CD14-positive monocyte (primary cell): ENCODE measurements at regions not wholly inside any gene's neighbourhood (a gene's known extent, or its start where the extent isn't known, plus 50 kb on each side); places are given as distances from the start of the nearest gene placed in this dataset.

Source experiments
- DNase-seq, 3 donors: peaks; one replicate each; pipeline ENCODE4 v3.0.0-alpha.2; 2011 to 2022
- H2AFZ ChIP-seq: 2 replicates; pipeline ENCODE4 v1.6.0; 2012; ENCODE audit warnings: mild to moderate bottlenecking, low read depth, low read length, inconsistent platforms; ENCODE audit not compliant: insufficient read depth, poor library complexity, severe bottlenecking
- H3K27ac ChIP-seq, 2 donors: 1 replicate in 1 of 2; 2 replicates in 1 of 2; pipeline ENCODE4 v1.5.1; 2012 to 2013; ENCODE audit warnings: low read length in 2 of 2, control low read depth in 1 of 2, inconsistent platforms in 1 of 2, low read depth in 1 of 2, mild to moderate bottlenecking in 1 of 2
- H3K27me3 ChIP-seq, 2 donors: one replicate each; pipeline versions ENCODE4 v1.6.0 to v1.6.1; 2011 to 2013; ENCODE audit warnings: low read length in 2 of 2; ENCODE audit not compliant: control insufficient read depth in 2 of 2, insufficient read depth in 2 of 2
- H3K36me3 ChIP-seq, 2 donors: replicated peaks in 1 of 2; 1 replicate in 1 of 2; 2 replicates in 1 of 2; pipeline versions ENCODE4 v1.5.1 to v1.6.1; 2012 to 2013; ENCODE audit warnings: low read length in 2 of 2, control low read depth in 1 of 2, inconsistent platforms in 1 of 2, mild to moderate bottlenecking in 1 of 2; ENCODE audit not compliant: insufficient read depth in 2 of 2, control insufficient read depth in 1 of 2
- H3K4me1 ChIP-seq, 2 donors: 1 replicate in 1 of 2; 2 replicates in 1 of 2; pipeline versions ENCODE4 v1.5.1 to v1.6.1; 2012 to 2013; ENCODE audit warnings: low read length in 2 of 2, control low read depth in 1 of 2, inconsistent platforms in 1 of 2, mild to moderate bottlenecking in 1 of 2, moderate library complexity in 1 of 2; ENCODE audit not compliant: insufficient read depth in 2 of 2, control insufficient read depth in 1 of 2
- H3K4me2 ChIP-seq: replicated peaks from 2 replicates; pipeline ENCODE3; 2012; ENCODE audit warnings: low read length, moderate library complexity, mild to moderate bottlenecking; ENCODE audit not compliant: poor library complexity, severe bottlenecking; ENCODE audit errors: extremely low read depth
- H3K4me3 ChIP-seq, 3 experiments: fragments of 200-600 bp in 1 of 3; sonication (generic) in 1 of 3; replicated peaks in 1 of 3; 1 replicate in 2 of 3; 2 replicates in 1 of 3; pipeline ENCODE4 v1.5.1; 2011 to 2013; ENCODE audit warnings: low read length in 3 of 3, mild to moderate bottlenecking in 3 of 3, control low read depth in 2 of 3, low read depth in 2 of 3, inconsistent platforms in 1 of 3, moderate library complexity in 1 of 3
- H3K79me2 ChIP-seq: 2 replicates; pipeline ENCODE4 v1.6.0; 2012; ENCODE audit warnings: mild to moderate bottlenecking, control low read depth, inconsistent platforms, low read length, moderate library complexity; ENCODE audit not compliant: insufficient read depth
- H3K9ac ChIP-seq: 2 replicates; pipeline ENCODE4 v1.6.0; 2017; ENCODE audit warnings: low read length, mild to moderate bottlenecking; ENCODE audit not compliant: insufficient read depth, poor library complexity, severe bottlenecking
- H3K9me3 ChIP-seq, 2 donors: replicated peaks in 1 of 2; 1 replicate in 1 of 2; 2 replicates in 1 of 2; pipeline versions ENCODE4 v1.5.1 to v1.6.1; 2012 to 2013; ENCODE audit warnings: low read length in 2 of 2, control low read depth in 1 of 2; ENCODE audit not compliant: control insufficient read depth in 1 of 2, insufficient read depth in 1 of 2
- H4K20me1 ChIP-seq: 2 replicates; pipeline ENCODE4 v1.6.0; 2012; ENCODE audit warnings: mild to moderate bottlenecking, low read length, control low read depth, moderate library complexity; ENCODE audit not compliant: insufficient read depth
- H3K27ac Mint-ChIP-seq, 7 donors: one replicate each; pipeline ENCODE4 v1.8.0; 2020; ENCODE audit warnings: mild to moderate bottlenecking in 7 of 7, mixed read lengths in 7 of 7, moderate library complexity in 6 of 7, inconsistent platforms in 2 of 7
- H3K27me3 Mint-ChIP-seq, 3 donors: one replicate each; pipeline ENCODE4 v1.8.0; 2021 to 2022; ENCODE audit warnings: low read depth in 3 of 3, mild to moderate bottlenecking in 3 of 3, mixed read lengths in 3 of 3, moderate library complexity in 3 of 3, inconsistent platforms in 1 of 3
- H3K36me3 Mint-ChIP-seq, 2 donors: one replicate each; pipeline ENCODE4 v1.8.0; 2020; ENCODE audit warnings: mixed read lengths in 2 of 2, inconsistent platforms in 1 of 2, mild to moderate bottlenecking in 1 of 2
- H3K4me1 Mint-ChIP-seq: one replicate; pipeline ENCODE4 v1.8.0; 2020; ENCODE audit warnings: mild to moderate bottlenecking, mixed read lengths
- H3K4me3 Mint-ChIP-seq, 2 donors: one replicate each; pipeline ENCODE4 v1.8.0; 2020; ENCODE audit warnings: mild to moderate bottlenecking in 2 of 2, mixed read lengths in 2 of 2, moderate library complexity in 1 of 2
- H3K9me3 Mint-ChIP-seq, 7 donors: one replicate each; pipeline ENCODE4 v1.8.0; 2020 to 2022; ENCODE audit warnings: mixed read lengths in 7 of 7, mild to moderate bottlenecking in 6 of 7, moderate library complexity in 6 of 7, inconsistent platforms in 2 of 7
- WGBS: methylation state at CpG from one replicate; pipeline ENCODE4 v1.1.5; 2013; ENCODE audit warnings: missing lambda C conversion rate; ENCODE audit not compliant: insufficient coverage; 5-methylcytosine and 5-hydroxymethylcytosine counted together
- intact Hi-C, 2 donors: fragments of 100-400 bp; cut with micrococcal nuclease; formaldehyde crosslinking; loops; one replicate each; pipeline versions ENCODE4 v1.15.0 to v1.15.1; 2023
- TF ChIP-seq, protein P1 (sequence below): fragments of 200-600 bp; IDR thresholded peaks from one replicate; pipeline ENCODE4 v1.8.0; 2022; ENCODE audit warnings: antibody characterized with exemption, mild to moderate bottlenecking

GRCh38 chr20:17786221-17786718 lies 86.5 kb downstream of the BANF2 start:
- H3K4me2 ChIP-seq = no peak overlapping the region
- Mint-ChIP-seq H3K27ac (peak overlapping the region in 2 of 7 donors; percentile 16 to 64), H3K36me3 (no peaks in the 10 kb centered on the region), H3K9me3 (no peaks in the 10 kb centered on the region), H3K4me3 (no peak overlapping the region), H3K4me1 (peaks cover 18% of the 10 kb centered on the region), H3K27me3 (peaks cover 0 to 3% (median 2%) of the 10 kb centered on the region in 3 donors)
- H3K4me3 ChIP-seq = no peak overlapping the region
- no peak overlapping the region for H2AFZ ChIP-seq
- no peaks in the 10 kb centered on the region for H3K27me3 ChIP-seq
- TF ChIP-seq, protein P1, sequence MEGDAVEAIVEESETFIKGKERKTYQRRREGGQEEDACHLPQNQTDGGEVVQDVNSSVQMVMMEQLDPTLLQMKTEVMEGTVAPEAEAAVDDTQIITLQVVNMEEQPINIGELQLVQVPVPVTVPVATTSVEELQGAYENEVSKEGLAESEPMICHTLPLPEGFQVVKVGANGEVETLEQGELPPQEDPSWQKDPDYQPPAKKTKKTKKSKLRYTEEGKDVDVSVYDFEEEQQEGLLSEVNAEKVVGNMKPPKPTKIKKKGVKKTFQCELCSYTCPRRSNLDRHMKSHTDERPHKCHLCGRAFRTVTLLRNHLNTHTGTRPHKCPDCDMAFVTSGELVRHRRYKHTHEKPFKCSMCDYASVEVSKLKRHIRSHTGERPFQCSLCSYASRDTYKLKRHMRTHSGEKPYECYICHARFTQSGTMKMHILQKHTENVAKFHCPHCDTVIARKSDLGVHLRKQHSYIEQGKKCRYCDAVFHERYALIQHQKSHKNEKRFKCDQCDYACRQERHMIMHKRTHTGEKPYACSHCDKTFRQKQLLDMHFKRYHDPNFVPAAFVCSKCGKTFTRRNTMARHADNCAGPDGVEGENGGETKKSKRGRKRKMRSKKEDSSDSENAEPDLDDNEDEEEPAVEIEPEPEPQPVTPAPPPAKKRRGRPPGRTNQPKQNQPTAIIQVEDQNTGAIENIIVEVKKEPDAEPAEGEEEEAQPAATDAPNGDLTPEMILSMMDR = no peak
- H3K9ac ChIP-seq = no peak overlapping the region
- intact Hi-C loops = no loop called here
- H3K27ac ChIP-seq = no peak overlapping the region
- no peaks in the 10 kb centered on the region for H4K20me1 ChIP-seq
- no peaks in the 10 kb centered on the region for H3K9me3 ChIP-seq
- DNase-seq = no peak
- no peaks in the 10 kb centered on the region for H3K79me2 ChIP-seq
- H3K36me3 ChIP-seq = no peaks in the 10 kb centered on the region
- 90% methylated on average over 2 of the region's 11 CpGs for WGBS
- H3K4me1 ChIP-seq = no peaks in the 10 kb centered on the region
